A673 (cell line): ENCODE measurements at regions not wholly inside any gene's neighbourhood (a gene's known extent, or its start where the extent isn't known, plus 50 kb on each side); places are given as distances from the start of the nearest gene placed in this dataset.

Source experiments
- BruUV-seq: library from RNA; stranded (reverse); fragments of 400-500 nt; replicated peaks from 2 replicates; lab custom pipeline; 2021; lab: Mats Ljungman, UMichigan
- CTCF ChIA-PET: fragments of 300-600 bp; sonication (Branson Sonifier 250); formaldehyde crosslinking; loops from one replicate; lab custom pipeline; 2022; ENCODE audit warnings: antibody characterized with exemption; lab: Charles Lee
- POLR2A ChIA-PET: fragments of 300-600 bp; sonication (Branson Sonifier 250); formaldehyde crosslinking; loops from one replicate; lab custom pipeline; 2022; ENCODE audit warnings: antibody characterized with exemption; ENCODE audit not compliant: low non-redundant PET; lab: Charles Lee
- DNase-seq: peaks from one replicate; pipeline ENCODE4 v3.0.0-alpha.2; 2015; ENCODE audit warnings: low spot score
- H3K27ac ChIP-seq: fragments of 200-600 bp; sonication (generic); 2 replicates; pipeline ENCODE4 v1.5.1; 2016; ENCODE audit warnings: mixed run types, low read depth, mild to moderate bottlenecking, mixed read lengths, antibody characterized with exemption, low read length; ENCODE audit not compliant: poor library complexity, severe bottlenecking
- H3K27me3 ChIP-seq: fragments of 200-600 bp; sonication (generic); replicated peaks from 2 replicates; pipeline ENCODE4 v1.6.1; 2017; ENCODE audit warnings: mixed run types, low read depth, mild to moderate bottlenecking, mixed read lengths, antibody characterized with exemption, low read length; ENCODE audit not compliant: insufficient read depth, poor library complexity
- H3K36me3 ChIP-seq: fragments of 200-600 bp; sonication (generic); 2 replicates; pipeline ENCODE4 v1.6.1; 2016; ENCODE audit warnings: mixed run types, mild to moderate bottlenecking, mixed read lengths, antibody characterized with exemption, low read length; ENCODE audit not compliant: insufficient read depth, poor library complexity, severe bottlenecking
- H3K4me1 ChIP-seq: fragments of 200-600 bp; sonication (generic); 2 replicates; pipeline ENCODE4 v1.6.1; 2017; ENCODE audit warnings: mixed run types, mild to moderate bottlenecking, mixed read lengths, antibody characterized with exemption, low read length; ENCODE audit not compliant: insufficient read depth, poor library complexity, severe bottlenecking
- H3K4me3 ChIP-seq: fragments of 200-600 bp; sonication (generic); 2 replicates; pipeline ENCODE4 v1.5.1; 2016; ENCODE audit warnings: low read depth, mixed run types, mild to moderate bottlenecking, mixed read lengths, low read length; ENCODE audit not compliant: poor library complexity, severe bottlenecking
- H3K9me3 ChIP-seq: fragments of 200-600 bp; sonication (generic); 2 replicates; pipeline ENCODE4 v1.6.1; 2016; ENCODE audit warnings: mixed run types, low read depth, mild to moderate bottlenecking, mixed read lengths, antibody characterized with exemption, low read length; ENCODE audit not compliant: poor library complexity, severe bottlenecking
- EZH2 ChIP-seq: fragments of 200-600 bp; sonication (generic); IDR thresholded peaks from 2 replicates; pipeline ENCODE4 v1.6.1; 2017; ENCODE audit warnings: borderline replicate concordance, low read depth, mild to moderate bottlenecking, mixed read lengths, antibody characterized with exemption, low read length; ENCODE audit not compliant: poor library complexity, severe bottlenecking
- intact Hi-C: fragments of 100-400 bp; cut with micrococcal nuclease; formaldehyde crosslinking; loops from one replicate; pipeline ENCODE4 v1.10.0; 2022; ENCODE audit not compliant: unreplicated experiment
- TF ChIP-seq, protein P1 (sequence below): fragments of 300-800, 200-600 bp; sonication (generic); conservative IDR thresholded peaks from 2 replicates; pipeline ENCODE4 v1.5.1; 2017; ENCODE audit warnings: low read depth, mild to moderate bottlenecking, antibody characterized with exemption, low read length, moderate library complexity, mixed read lengths

DNA sequence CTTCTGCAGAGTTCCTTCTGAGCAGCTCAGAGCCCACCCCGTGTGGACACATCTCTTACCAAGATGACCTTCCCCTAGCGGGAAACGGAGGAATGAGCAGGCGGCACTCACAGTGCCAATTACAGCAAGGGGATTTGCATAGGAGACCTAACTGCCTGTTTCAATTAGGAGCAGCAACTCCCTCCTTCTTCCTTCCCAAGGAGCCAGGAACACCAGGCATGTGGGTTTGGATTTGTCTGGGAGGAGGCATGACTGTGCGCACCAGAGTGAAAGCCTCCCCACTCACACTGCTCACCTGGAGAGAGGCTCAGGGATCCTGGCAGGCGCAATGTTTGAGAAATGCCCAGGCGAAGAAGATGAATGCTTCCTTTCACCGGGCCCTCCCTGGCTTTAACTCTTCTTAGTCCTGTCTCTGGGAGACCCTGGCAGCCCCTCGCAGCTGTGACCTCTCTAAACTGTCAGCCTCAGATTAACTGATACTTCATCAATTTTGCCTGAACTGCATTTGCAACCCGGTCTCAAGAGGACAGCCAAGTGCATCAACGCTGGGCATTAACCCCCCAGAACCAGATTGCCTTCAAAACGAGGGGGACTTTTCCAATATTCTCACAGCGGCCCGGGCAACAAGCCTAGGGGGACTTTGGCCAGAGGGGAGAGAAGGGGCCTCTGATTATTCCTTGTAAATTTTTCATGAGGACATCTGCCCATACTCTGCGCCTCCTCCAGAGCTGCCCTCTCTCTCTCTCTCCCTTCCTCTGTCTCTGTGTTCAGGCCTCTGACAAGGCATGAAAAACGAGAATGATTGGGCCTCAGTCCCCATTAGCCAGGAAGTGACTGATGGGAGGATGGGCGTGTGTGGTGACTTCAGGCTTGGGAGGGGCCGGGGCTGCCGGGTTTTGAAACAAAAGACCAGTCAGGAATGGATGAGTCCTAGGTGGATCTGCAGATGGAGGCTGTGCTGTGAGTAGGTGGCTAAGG, 93.8 kb downstream of the CMPK2 start:
- BruUV-seq, result no TSS peak
- no peaks in the 10 kb centered on the region for H3K9me3 ChIP-seq
- peak; percentile 57 for DNase-seq
- no peaks in the 10 kb centered on the region for H3K27me3 ChIP-seq
- H3K27ac ChIP-seq, result no peak overlapping the region
- TF ChIP-seq EZH2, result no peak
- TF ChIP-seq, protein P1, sequence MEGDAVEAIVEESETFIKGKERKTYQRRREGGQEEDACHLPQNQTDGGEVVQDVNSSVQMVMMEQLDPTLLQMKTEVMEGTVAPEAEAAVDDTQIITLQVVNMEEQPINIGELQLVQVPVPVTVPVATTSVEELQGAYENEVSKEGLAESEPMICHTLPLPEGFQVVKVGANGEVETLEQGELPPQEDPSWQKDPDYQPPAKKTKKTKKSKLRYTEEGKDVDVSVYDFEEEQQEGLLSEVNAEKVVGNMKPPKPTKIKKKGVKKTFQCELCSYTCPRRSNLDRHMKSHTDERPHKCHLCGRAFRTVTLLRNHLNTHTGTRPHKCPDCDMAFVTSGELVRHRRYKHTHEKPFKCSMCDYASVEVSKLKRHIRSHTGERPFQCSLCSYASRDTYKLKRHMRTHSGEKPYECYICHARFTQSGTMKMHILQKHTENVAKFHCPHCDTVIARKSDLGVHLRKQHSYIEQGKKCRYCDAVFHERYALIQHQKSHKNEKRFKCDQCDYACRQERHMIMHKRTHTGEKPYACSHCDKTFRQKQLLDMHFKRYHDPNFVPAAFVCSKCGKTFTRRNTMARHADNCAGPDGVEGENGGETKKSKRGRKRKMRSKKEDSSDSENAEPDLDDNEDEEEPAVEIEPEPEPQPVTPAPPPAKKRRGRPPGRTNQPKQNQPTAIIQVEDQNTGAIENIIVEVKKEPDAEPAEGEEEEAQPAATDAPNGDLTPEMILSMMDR, result no peak
- ChIA-PET CTCF (no interaction called here), POLR2A (no interaction called here)
- no peaks in the 10 kb centered on the region for H3K36me3 ChIP-seq
- H3K4me1 ChIP-seq, result peaks cover 11% of the 10 kb centered on the region
- intact Hi-C loops, result loop anchor here (2.0 to 10.0 kb wide), 5 partner anchors 320 to 1697 kb away; partner anchors contain the start of gene SOX11
- H3K4me3 ChIP-seq, result no peak overlapping the region

DNA sequence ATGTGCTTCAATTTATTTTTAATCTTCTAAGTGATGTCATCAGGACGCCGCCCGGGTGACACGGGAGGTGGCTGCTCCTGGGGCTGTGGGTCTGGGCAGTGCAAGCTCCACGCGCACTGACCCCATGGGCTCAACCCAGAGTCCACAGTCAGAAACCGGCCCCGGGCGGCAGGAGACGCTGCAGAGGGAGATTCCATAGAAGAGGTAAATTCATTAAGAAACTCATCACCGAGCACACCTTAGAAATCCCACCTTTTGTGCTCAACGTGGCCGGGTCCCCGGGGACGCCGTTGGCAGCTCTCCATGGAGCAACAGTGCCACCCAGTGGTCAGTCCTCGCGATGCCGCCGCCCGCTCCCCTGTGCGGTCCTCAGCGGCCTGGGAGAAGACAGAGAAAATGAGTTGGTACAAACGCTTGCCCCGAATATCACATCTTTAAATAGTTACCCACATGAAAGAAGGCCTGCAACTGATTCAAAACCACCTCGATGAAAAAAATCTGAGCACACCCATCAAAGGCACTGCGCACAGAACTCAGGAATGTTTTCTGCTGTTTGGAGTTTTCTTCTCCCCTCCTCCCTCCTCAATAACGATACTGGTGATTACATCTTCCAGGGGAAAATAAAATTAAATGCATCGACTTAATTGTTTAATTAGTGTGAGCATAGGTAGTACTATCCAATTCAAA, 92.6 kb downstream of the CMPK2 start:
- no TSS peak for BruUV-seq
- H3K9me3 ChIP-seq, result no peaks in the 10 kb centered on the region
- intact Hi-C loops, result loop anchor here (2.0 to 10.0 kb wide), 5 partner anchors 321 to 1698 kb away; partner anchors contain the start of gene SOX11
- DNase-seq, result peak; percentile 61
- H3K4me1 ChIP-seq, result peaks cover 11% of the 10 kb centered on the region
- CTCF ChIA-PET, result interaction anchor here (0.6 to 1.0 kb wide), 3 partner anchors 267 to 858 kb away, joined by 3 to 5 read pairs (median 4); no protein-coding TSS in a partner anchor
- H3K27ac ChIP-seq, result no peak overlapping the region
- TF ChIP-seq, protein P1, result peak; percentile 97
- no peak for TF ChIP-seq EZH2
- no peak overlapping the region for H3K4me3 ChIP-seq
- H3K27me3 ChIP-seq, result no peaks in the 10 kb centered on the region
- POLR2A ChIA-PET, result no interaction called here
- H3K36me3 ChIP-seq, result no peaks in the 10 kb centered on the region

DNA sequence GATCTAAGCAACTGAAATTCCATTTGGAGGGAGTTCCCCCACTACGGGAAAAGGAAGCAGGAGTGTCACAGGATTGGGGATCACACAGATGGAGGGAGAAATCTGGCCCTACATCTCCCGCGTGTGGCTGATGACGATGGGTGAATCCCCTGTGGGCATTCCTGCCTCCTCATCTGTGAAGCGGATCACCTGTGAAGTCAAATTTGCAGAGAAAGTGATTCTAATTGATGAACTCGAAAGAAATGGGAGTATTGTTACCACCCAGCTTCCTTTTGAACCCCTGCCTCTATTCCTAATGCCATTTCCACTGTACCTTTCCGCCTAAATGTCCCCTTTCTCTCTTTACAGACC, 92.0 kb downstream of the CMPK2 start:
- Histone ChIP-seq H3K4me3 (no peak overlapping the region), H3K27me3 (no peaks in the 10 kb centered on the region), H3K27ac (no peak overlapping the region), H3K4me1 (peaks cover 11% of the 10 kb centered on the region), H3K9me3 (no peaks in the 10 kb centered on the region), H3K36me3 (no peaks in the 10 kb centered on the region)
- BruUV-seq, result no TSS peak
- intact Hi-C loops, result loop anchor here (2.0 to 10.0 kb wide), 5 partner anchors 321 to 1699 kb away; partner anchors contain the start of gene SOX11
- TF ChIP-seq, protein P1, result no peak
- no peak for TF ChIP-seq EZH2
- DNase-seq, result no peak
- POLR2A ChIA-PET, result no interaction called here
- CTCF ChIA-PET, result no interaction called here
